Endothelial cell (in vitro differentiated cells): ENCODE measurements at regions not wholly inside any gene's neighbourhood (a gene's known extent, or its start where the extent isn't known, plus 50 kb on each side); places are given as distances from the start of the nearest gene placed in this dataset.

ENCODE experiments used
- DNase-seq: peaks from one replicate; pipeline ENCODE4 v3.0.0; 2021; ENCODE audit warnings: low spot score
- H3K27ac Mint-ChIP-seq: one replicate; pipeline ENCODE4 v1.8.0; 2021; ENCODE audit warnings: mixed read lengths, inconsistent platforms; ENCODE audit not compliant: unreplicated experiment
- H3K27me3 Mint-ChIP-seq: one replicate; pipeline ENCODE4 v1.8.0; 2021; ENCODE audit warnings: mild to moderate bottlenecking, moderate library complexity, mixed read lengths, inconsistent platforms; ENCODE audit not compliant: unreplicated experiment
- H3K36me3 Mint-ChIP-seq: one replicate; pipeline ENCODE4 v1.8.0; 2021; ENCODE audit warnings: mild to moderate bottlenecking, low read depth, mixed read lengths, inconsistent platforms; ENCODE audit not compliant: unreplicated experiment
- H3K4me1 Mint-ChIP-seq: one replicate; pipeline ENCODE4 v1.8.0; 2021; ENCODE audit warnings: mild to moderate bottlenecking, mixed read lengths, inconsistent platforms; ENCODE audit not compliant: unreplicated experiment
- H3K4me3 Mint-ChIP-seq: one replicate; pipeline ENCODE4 v1.8.0; 2021; ENCODE audit warnings: mild to moderate bottlenecking, mixed read lengths, inconsistent platforms; ENCODE audit not compliant: unreplicated experiment
- H3K9me3 Mint-ChIP-seq: one replicate; pipeline ENCODE4 v1.8.0; 2021; ENCODE audit warnings: mixed read lengths, inconsistent platforms; ENCODE audit not compliant: unreplicated experiment
- CTCF ChIP-seq: fragments of 200-600 bp; sonication (generic); IDR thresholded peaks from one replicate; pipeline ENCODE4 v1.5.0; 2021; ENCODE audit warnings: antibody characterized with exemption; ENCODE audit not compliant: unreplicated experiment

- TF ChIP-seq CTCF = no peak
- Mint-ChIP-seq H3K36me3 (no peaks in the 10 kb centered on the region), H3K9me3 (no peaks in the 10 kb centered on the region), H3K27me3 (no peaks in the 10 kb centered on the region), H3K27ac (no peak overlapping the region), H3K4me1 (peaks cover 15% of the 10 kb centered on the region), H3K4me3 (no peak overlapping the region)
- no peak for DNase-seq
These were observed 211.6 kb upstream of the SESN3 start for GRCh38 chr11:95442531-95443050.

DNA sequence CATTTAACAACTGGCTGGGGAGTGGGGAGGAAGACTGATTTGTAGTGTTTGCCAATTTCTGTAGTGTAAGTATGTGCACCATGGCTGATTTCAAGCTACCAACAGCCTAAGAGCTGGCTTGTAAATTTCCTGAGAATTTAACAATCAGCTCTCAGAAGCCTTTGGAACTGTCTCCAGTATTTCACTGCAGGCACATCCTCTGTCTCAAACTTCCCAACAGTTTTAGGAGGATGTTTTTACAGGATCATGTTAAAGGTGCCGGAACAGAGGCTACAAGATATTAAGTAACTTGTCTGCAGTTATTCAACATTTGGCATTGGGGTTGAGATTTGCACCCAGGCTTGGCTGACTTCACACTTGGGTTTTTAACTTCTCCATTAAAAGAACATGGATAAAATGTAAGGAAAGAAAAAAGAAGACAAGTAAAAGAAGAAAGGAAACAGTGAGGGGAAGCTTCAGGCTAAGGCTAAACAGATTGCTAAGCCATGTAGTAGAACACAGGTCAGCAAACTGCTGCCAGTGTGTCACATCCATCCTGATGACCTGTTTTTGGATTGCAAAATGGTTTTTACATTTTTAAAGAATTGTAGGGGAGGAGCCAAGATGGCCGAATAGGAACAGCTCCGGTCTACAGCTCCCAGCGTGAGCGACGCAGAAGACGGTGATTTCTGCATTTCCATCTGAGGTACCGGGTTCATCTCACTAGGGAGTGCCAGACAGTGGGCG, 204.8 kb upstream of the SESN3 start:
- Mint-ChIP-seq H3K36me3 (no peaks in the 10 kb centered on the region), H3K27me3 (peaks cover 2% of the 10 kb centered on the region), H3K4me1 (peaks cover 18% of the 10 kb centered on the region), H3K27ac (peak overlapping the region; percentile 81), H3K4me3 (peak overlapping the region; percentile 53), H3K9me3 (no peaks in the 10 kb centered on the region)
- TF ChIP-seq CTCF = no peak
- no peak for DNase-seq

DNA sequence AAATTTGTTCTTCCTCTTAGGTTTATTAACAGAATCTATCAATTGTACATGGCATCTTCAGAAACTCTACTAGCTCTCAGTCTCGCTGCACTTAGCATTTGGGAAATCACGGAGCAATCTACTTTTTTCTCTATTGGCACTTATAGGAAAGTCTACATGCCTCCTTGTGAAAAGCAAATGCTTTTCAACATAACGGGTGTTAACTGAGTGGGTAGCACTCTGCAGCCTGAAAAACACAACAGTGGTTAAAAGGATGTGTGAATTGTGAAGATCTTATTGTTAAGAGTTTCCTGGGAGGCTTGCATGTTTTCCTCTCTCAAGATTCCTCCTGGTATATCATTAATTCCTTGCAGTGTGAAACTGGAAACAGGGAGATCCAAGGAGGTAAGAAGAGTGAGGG, 204.2 kb upstream of the SESN3 start:
- TF ChIP-seq CTCF = no peak
- Mint-ChIP-seq H3K36me3 (no peaks in the 10 kb centered on the region), H3K9me3 (no peaks in the 10 kb centered on the region), H3K27me3 (peaks cover 2% of the 10 kb centered on the region), H3K27ac (peak overlapping the region; percentile 81), H3K4me3 (peak overlapping the region; percentile 53), H3K4me1 (peaks cover 18% of the 10 kb centered on the region)
- no peak for DNase-seq

DNA sequence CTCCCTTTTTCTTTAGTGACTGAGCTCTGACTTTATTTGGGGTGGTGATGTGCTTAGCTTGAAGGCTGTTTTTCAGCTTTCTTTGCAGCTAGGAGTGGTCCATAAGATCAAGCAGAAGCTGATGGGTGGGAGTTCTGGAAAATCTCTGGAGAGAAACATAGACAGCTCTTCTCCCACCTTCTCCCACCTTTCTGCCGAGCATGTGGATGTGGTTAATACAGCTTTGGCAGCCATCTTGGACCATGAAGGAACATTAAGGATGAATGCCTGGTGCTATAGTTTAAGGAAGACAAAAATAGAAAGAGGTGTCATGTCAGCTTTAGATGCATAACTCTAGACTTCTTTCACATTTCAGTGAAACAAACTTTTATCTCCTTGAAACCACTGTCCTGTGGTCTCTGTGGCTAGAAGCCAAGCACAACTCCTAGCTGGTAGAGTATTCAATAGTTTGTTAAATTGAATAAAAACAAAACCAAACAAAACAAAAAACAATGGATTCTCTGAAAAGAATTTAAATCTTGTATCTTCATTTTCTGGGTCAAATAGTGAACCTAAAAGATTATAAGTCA, 203.6 kb upstream of the SESN3 start:
- no peak for TF ChIP-seq CTCF
- H3K9me3 Mint-ChIP-seq = no peaks in the 10 kb centered on the region
- no peak for DNase-seq
- H3K27ac Mint-ChIP-seq = no peak overlapping the region
- H3K4me1 Mint-ChIP-seq = peaks cover 18% of the 10 kb centered on the region
- peaks cover 2% of the 10 kb centered on the region for H3K27me3 Mint-ChIP-seq
- H3K36me3 Mint-ChIP-seq = no peaks in the 10 kb centered on the region
- H3K4me3 Mint-ChIP-seq = no peak overlapping the region

- Mint-ChIP-seq H3K27ac (no peak overlapping the region), H3K27me3 (peaks cover 2% of the 10 kb centered on the region)
These were observed 203.0 kb upstream of the SESN3 start for GRCh38 chr11:95434009-95434408.

More at GRCh38 chr11:95434009-95434408, 203.0 kb upstream of the SESN3 start:
- DNase-seq = no peak
- peaks cover 18% of the 10 kb centered on the region for H3K4me1 Mint-ChIP-seq
- H3K4me3 Mint-ChIP-seq = no peak overlapping the region
- no peak for TF ChIP-seq CTCF
- no peaks in the 10 kb centered on the region for H3K9me3 Mint-ChIP-seq
- no peaks in the 10 kb centered on the region for H3K36me3 Mint-ChIP-seq
